ENCODE measurements at regions not wholly inside any gene's neighbourhood (a gene's known extent, or its start where the extent isn't known, plus 50 kb on each side); places are given as distances from the start of the nearest gene placed in this dataset.

DNA sequence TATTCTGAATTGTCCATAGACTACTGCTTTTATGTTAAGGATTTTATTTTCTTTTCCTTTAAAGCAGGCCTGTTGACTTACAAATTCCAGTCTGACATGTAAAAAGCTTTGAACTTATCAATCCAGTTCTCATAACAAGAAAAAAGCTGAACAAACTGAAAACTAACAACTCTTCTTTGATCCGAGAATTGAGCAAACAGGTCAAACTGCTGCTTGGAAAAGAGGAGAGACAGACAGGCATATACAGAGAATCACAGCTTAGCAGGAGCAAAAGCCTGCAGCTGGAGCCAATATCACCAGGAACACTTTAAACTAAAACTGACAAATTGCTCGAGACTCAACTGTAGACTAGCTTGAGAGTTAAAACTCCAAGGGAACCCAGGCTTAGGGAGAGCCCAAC, 85.8 kb downstream of the HINT1 start:
- Mint-ChIP-seq H3K27ac (no peak overlapping the region), H3K36me3 (ENCODE audit: insufficient read depth in 1 of 3, low read depth in 3 of 3) (no peaks in the 10 kb centered on the region), H3K27me3 (ENCODE audit: low read depth) (no peaks in the 10 kb centered on the region), H3K4me1 (no peaks in the 10 kb centered on the region), H3K4me3 (no peak overlapping the region), H3K9me3 (peaks cover 0 to 2% of the 10 kb centered on the region in 2 experiments; a peak in 1 of 5 replicates)
- no peak overlapping the region for H2BK20ac ChIP-seq (ENCODE audit: low read depth, low read length, poor library complexity, severe bottlenecking)
- H4K91ac ChIP-seq (ENCODE audit: insufficient read length, low read depth, low read length) = no peak overlapping the region
- no peaks in the 10 kb centered on the region for H3K9me3 ChIP-seq (ENCODE audit: control insufficient read depth, low read depth, low read length)
- no peaks in the 10 kb centered on the region for H3K79me1 ChIP-seq (ENCODE audit: insufficient read depth, low read depth, low read length, poor library complexity, severe bottlenecking)
- H2AFZ ChIP-seq (ENCODE audit: low read length) = no peak overlapping the region
- no peaks in the 10 kb centered on the region for H3K4me1 ChIP-seq (ENCODE audit: insufficient read depth, low read length)
- TF ChIP-seq, protein P1, sequence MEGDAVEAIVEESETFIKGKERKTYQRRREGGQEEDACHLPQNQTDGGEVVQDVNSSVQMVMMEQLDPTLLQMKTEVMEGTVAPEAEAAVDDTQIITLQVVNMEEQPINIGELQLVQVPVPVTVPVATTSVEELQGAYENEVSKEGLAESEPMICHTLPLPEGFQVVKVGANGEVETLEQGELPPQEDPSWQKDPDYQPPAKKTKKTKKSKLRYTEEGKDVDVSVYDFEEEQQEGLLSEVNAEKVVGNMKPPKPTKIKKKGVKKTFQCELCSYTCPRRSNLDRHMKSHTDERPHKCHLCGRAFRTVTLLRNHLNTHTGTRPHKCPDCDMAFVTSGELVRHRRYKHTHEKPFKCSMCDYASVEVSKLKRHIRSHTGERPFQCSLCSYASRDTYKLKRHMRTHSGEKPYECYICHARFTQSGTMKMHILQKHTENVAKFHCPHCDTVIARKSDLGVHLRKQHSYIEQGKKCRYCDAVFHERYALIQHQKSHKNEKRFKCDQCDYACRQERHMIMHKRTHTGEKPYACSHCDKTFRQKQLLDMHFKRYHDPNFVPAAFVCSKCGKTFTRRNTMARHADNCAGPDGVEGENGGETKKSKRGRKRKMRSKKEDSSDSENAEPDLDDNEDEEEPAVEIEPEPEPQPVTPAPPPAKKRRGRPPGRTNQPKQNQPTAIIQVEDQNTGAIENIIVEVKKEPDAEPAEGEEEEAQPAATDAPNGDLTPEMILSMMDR (conservative IDR thresholded peaks at IDR 0.05) = no peak
- no peak overlapping the region for H4K8ac ChIP-seq (replicated peaks; ENCODE audit: insufficient read length, low read depth, low read length)
- H2BK120ac ChIP-seq (ENCODE audit: low read depth, low read length, poor library complexity, severe bottlenecking) = no peak overlapping the region
- H3K4ac ChIP-seq (ENCODE audit: low read depth, low read length) = no peak overlapping the region
- no peak overlapping the region for H3K14ac ChIP-seq (ENCODE audit: insufficient read depth, low read length)
- no peak overlapping the region for H3K4me2 ChIP-seq (ENCODE audit: insufficient read depth, insufficient read length, low read length)
- no peak overlapping the region for H3K18ac ChIP-seq (ENCODE audit: insufficient read length, low read depth, low read length)
- no peak overlapping the region for H4K5ac ChIP-seq (ENCODE audit: insufficient read length, low read depth, low read length)
- no peak overlapping the region for H2BK5ac ChIP-seq (ENCODE audit: insufficient read length, low read length)
- H4K20me1 ChIP-seq (ENCODE audit: control insufficient read depth, insufficient read depth, insufficient read length) = no peaks in the 10 kb centered on the region
- H3K27me3 ChIP-seq (ENCODE audit: insufficient read depth, low read length) = no peaks in the 10 kb centered on the region
- no peak for DNase-seq
- WGBS (ENCODE audit: extremely low coverage, insufficient read length, low lambda C conversion rate) = no CpG with 5 or more reads among the region's 2 CpGs
- H2BK15ac ChIP-seq (ENCODE audit: low read depth, low read length) = no peak overlapping the region
- no peaks in the 10 kb centered on the region for H3K23me2 ChIP-seq (ENCODE audit: insufficient read length, low read depth, low read length, poor library complexity, severe bottlenecking)
- H2AK5ac ChIP-seq (ENCODE audit: insufficient read length, low read length) = no peak overlapping the region
- H3K9ac ChIP-seq (ENCODE audit: extremely low read depth, insufficient read length, low read length) = no peak overlapping the region
- no peak overlapping the region for H3K56ac ChIP-seq (ENCODE audit: insufficient read length, low read depth, low read length)
- no peak overlapping the region for H2BK12ac ChIP-seq (ENCODE audit: insufficient read length, low read depth, low read length)
- no peak overlapping the region for H3K23ac ChIP-seq (ENCODE audit: insufficient read length, low read depth, low read length)
- H3K27ac ChIP-seq (ENCODE audit: insufficient read length, low read depth, low read length) = no peak overlapping the region
- H3K79me2 ChIP-seq (ENCODE audit: insufficient read depth, low read length) = no peaks in the 10 kb centered on the region
- H3T11ph ChIP-seq (ENCODE audit: low read length) = no peak overlapping the region
